AG09319 (cell line): ENCODE measurements at regions not wholly inside any gene's neighbourhood (a gene's known extent, or its start where the extent isn't known, plus 50 kb on each side); places are given as distances from the start of the nearest gene placed in this dataset.
A peak's percentile ranks its signal among the peaks of the same experiment; 100 is the strongest.
"Not testable (repeated sequence)": the region's sequence is repeated elsewhere in the genome, so short reads cannot be mapped to it uniquely, and the experiment has no call there.

Experiments
- DNase-seq: peaks from one replicate; pipeline ENCODE4 v3.0.0-alpha.2; 2010; ENCODE audit warnings: low read depth; ENCODE audit errors: extremely low read depth
- TF ChIP-seq, protein P1 (sequence below): IDR thresholded peaks from 2 replicates; pipeline ENCODE4 v1.5.1; 2011; ENCODE audit warnings: low read depth, mild to moderate bottlenecking, inconsistent platforms, low read length, moderate library complexity

DNA sequence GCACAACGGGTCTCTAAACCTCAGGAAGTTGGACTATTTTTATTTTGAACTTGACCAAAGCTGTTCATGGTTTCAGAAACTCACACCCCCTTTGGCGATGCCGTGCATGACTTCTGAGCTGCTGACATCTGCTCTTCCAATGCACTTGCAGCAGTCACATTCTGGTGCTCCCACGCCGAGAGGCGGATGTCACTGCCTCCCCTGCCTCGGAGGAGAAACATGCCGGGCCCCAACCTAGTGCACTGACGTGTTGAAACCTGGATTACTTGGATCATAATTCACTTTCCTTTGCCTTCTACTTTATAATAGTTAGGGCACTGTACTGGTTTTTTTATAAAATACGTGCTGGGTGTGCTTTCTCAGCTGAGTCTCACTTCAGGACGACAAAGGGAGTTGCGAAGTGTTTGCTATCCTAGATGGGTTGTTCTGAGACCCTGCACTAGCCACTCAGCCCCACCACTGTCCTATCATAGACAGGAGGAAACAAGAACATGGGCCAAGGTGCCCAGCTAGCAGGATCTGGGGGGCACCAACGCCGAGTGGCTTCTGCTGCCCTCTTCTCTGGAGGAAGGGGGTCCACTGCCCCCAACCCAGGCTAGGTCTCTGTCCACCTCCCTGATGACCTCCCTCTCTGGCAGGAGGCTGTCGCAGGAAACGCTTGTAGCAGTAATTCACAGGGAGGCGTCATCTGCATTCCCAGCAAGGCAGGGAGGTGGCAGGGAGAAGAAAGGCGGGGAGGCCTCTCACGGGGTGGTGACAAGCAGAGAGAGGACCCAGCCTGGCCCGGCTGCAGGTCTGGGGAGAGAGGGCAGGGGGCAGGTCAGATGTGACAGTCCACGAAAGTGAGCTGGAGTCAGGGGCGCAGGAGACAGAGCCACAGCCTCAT lies 158.8 kb upstream of the IQSEC1 start:
- TF ChIP-seq, protein P1, sequence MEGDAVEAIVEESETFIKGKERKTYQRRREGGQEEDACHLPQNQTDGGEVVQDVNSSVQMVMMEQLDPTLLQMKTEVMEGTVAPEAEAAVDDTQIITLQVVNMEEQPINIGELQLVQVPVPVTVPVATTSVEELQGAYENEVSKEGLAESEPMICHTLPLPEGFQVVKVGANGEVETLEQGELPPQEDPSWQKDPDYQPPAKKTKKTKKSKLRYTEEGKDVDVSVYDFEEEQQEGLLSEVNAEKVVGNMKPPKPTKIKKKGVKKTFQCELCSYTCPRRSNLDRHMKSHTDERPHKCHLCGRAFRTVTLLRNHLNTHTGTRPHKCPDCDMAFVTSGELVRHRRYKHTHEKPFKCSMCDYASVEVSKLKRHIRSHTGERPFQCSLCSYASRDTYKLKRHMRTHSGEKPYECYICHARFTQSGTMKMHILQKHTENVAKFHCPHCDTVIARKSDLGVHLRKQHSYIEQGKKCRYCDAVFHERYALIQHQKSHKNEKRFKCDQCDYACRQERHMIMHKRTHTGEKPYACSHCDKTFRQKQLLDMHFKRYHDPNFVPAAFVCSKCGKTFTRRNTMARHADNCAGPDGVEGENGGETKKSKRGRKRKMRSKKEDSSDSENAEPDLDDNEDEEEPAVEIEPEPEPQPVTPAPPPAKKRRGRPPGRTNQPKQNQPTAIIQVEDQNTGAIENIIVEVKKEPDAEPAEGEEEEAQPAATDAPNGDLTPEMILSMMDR: no peak
- DNase-seq: no peak

DNA sequence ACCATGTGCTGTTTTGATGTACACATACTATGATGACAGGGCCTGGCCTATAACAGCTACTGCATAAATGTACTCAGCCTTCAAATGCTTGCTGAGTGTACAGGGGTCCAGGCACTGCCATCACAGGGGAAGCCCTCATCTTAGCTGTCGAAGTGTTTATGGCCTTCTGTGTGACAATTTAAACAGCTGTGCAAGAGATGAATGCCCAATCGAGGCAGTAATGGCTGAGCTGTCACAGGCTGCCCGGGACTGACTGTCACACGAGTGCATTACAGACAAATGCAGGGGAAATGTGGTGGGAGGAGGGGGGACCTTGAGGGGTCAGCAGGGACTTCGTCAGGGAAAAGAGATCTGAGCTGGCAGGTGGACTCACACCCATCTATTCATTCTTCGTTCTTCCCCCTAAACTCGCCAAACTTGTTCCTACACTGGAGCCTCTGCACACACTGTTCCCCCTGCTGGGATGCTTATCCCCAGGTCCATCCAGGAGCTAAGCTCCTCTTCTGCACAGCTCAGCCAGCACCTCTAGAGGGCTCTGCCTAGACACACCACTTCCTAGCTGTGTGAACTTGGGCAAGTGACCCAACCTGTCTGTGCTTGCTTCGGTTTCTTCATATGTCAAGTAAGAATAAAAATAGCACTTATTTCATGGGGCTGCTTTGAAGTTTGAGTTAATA lies 156.2 kb upstream of the IQSEC1 start:
- TF ChIP-seq, protein P1: peak; percentile 4; the same call in 1 of the 2 replicates
- DNase-seq: no peak

GRCh38 chr3:13228584-13228983 lies 155.4 kb upstream of the IQSEC1 start:
- DNase-seq: no peak
- TF ChIP-seq, protein P1: no peak

DNA sequence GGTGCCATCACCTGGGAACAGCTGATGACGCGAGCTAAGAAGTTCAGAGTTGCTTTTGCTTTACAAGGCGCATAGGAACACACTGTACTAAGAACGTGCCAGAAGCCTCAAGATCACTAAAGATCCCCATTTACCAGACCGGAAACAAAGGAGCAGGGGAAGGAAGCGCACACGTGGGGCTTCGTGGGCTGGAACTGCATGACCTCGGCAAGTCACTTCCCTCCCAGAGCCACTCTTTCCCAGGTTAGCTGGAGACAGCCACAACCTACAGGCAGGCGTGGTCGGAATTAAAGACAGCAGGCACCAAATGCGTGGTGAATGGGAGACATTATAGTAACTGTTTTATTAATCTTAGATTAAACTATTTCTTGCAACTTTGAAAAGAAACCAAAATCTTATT lies 154.9 kb upstream of the IQSEC1 start:
- not testable (repeated sequence) for DNase-seq

GRCh38 chr3:13227315-13228165 lies 154.3 kb upstream of the IQSEC1 start:
- TF ChIP-seq, protein P1: no peak
- DNase-seq: no peak

- TF ChIP-seq, protein P1: no peak
- no peak for DNase-seq
Observed at GRCh38 chr3:13224967-13225366, 151.7 kb upstream of the IQSEC1 start.

DNA sequence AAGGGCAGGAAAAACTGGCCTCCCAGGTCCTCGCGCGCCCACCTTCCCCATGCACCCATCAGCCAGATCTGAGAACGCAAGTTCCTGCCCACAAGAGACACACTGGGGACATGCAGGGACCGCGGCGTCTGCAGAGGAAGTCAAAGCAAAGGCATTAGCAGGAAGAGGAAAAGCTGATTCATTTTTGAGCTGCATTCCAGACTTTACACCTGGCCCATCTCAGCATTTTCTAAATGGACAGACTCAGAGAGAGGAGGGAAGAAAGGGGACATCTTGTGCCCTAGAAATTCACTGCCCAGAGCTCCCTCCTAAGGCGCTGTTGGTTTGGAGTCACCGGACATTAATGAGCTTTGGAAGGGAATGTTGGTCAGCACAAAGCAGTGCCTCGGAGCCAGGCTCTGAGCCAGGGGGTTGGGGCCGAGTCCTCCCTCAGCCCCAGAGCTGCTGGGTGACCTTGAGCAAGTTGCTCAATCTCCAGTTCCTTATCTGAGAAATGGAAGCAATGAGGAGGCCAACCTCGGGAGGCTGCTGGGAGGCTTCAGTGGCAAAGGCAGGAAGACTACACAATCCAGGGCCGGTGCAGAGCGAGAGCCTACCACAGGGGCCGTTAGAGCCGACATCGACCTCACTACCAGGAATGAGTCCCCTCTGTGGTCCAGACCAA lies 150.5 kb upstream of the IQSEC1 start:
- TF ChIP-seq, protein P1: no peak
- DNase-seq: no peak
